ENCODE measurements at regions not wholly inside any gene's neighbourhood (a gene's known extent, or its start where the extent isn't known, plus 50 kb on each side); places are given as distances from the start of the nearest gene placed in this dataset.

DNA sequence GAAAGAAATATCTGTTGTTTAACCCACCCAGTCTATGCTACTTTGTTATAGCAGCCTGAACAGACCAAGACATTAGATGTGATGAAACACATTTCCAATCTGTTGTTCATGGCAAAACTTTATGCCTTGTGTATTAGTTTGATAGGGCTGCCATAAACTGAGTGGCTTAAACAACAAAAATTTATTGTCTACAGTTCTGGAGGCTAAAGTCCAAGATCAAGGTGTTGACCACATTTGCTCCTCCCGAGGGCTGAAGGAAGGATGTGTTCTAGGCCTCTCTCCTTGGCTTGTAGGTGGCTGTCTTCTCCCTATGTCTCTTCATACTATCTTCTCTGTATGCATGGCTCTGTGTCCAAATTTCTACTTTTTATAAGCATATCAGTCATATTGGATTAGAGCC lies 94.1 kb upstream of the HIVEP3 start:
- Histone ChIP-seq H3K9me2 (ENCODE audit: insufficient read depth) (no peaks in the 10 kb centered on the region), H3K27ac (ENCODE audit: low read depth, low read length) (no peak overlapping the region), H3K79me2 (ENCODE audit: insufficient read depth, low read length) (no peaks in the 10 kb centered on the region), H3K36me3 (ENCODE audit: control insufficient read depth in 1 of 2, insufficient read depth in 2 of 2, low read length in 2 of 2) (no peaks in the 10 kb centered on the region), H3K4me2 (ENCODE audit: low read length) (no peak overlapping the region), H3K4me3 (replicated peaks in 1 of 2; ENCODE audit: low read depth in 1 of 2, low read length in 2 of 2) (no peak overlapping the region), H4K20me1 (ENCODE audit: insufficient read depth) (no peaks in the 10 kb centered on the region), H3K9me3 (ENCODE audit: control insufficient read depth in 1 of 2, insufficient read depth in 1 of 2, low read depth in 1 of 2, low read length in 2 of 2) (no peaks in the 10 kb centered on the region), H2AFZ (ENCODE audit: low read depth, low read length, poor library complexity, severe bottlenecking) (no peak overlapping the region), H3K27me3 (ENCODE audit: insufficient read depth, low read length) (no peaks in the 10 kb centered on the region), H3K4me1 (ENCODE audit: control insufficient read depth in 1 of 2, insufficient read depth in 2 of 2, low read length in 2 of 2) (no peaks in the 10 kb centered on the region), H3K9ac (ENCODE audit: low read length) (no peak overlapping the region)
- POLR2A ChIA-PET, result no interaction called here
- RAD21 ChIA-PET (ENCODE audit: low non-redundant PET in 1 of 2, low total read pairs in 2 of 2, uncharacterized antibody in 2 of 2, unreplicated experiment in 2 of 2), result no interaction called here
- intact Hi-C loops (cut with micrococcal nuclease), result no loop called here
- BruUV-seq (replicated peaks), result no TSS peak
- DNase-seq (ENCODE audit: low read depth, low spot score) (no peak), ATAC-seq (no peak)
- CTCF ChIA-PET, result no interaction called here
- no peak for TF ChIP-seq SP1 (IDR thresholded peaks at IDR 0.05; ENCODE audit: low read depth)
- TF ChIP-seq JUND (IDR thresholded peaks at IDR 0.05), result no peak
- TF ChIP-seq, protein P1, sequence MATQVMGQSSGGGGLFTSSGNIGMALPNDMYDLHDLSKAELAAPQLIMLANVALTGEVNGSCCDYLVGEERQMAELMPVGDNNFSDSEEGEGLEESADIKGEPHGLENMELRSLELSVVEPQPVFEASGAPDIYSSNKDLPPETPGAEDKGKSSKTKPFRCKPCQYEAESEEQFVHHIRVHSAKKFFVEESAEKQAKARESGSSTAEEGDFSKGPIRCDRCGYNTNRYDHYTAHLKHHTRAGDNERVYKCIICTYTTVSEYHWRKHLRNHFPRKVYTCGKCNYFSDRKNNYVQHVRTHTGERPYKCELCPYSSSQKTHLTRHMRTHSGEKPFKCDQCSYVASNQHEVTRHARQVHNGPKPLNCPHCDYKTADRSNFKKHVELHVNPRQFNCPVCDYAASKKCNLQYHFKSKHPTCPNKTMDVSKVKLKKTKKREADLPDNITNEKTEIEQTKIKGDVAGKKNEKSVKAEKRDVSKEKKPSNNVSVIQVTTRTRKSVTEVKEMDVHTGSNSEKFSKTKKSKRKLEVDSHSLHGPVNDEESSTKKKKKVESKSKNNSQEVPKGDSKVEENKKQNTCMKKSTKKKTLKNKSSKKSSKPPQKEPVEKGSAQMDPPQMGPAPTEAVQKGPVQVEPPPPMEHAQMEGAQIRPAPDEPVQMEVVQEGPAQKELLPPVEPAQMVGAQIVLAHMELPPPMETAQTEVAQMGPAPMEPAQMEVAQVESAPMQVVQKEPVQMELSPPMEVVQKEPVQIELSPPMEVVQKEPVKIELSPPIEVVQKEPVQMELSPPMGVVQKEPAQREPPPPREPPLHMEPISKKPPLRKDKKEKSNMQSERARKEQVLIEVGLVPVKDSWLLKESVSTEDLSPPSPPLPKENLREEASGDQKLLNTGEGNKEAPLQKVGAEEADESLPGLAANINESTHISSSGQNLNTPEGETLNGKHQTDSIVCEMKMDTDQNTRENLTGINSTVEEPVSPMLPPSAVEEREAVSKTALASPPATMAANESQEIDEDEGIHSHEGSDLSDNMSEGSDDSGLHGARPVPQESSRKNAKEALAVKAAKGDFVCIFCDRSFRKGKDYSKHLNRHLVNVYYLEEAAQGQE (IDR thresholded peaks at IDR 0.05; ENCODE audit: low read depth), result no peak
- no peak for TF ChIP-seq TCF7L2 (IDR thresholded peaks at IDR 0.05; ENCODE audit: borderline replicate concordance, extremely low read depth, insufficient read depth, insufficient read length)
- TF ChIP-seq EZH2phosphoT487 (IDR thresholded peaks at IDR 0.05; ENCODE audit: borderline replicate concordance), result no peak
- no peak for TF ChIP-seq CEBPB (IDR thresholded peaks at IDR 0.05; ENCODE audit: low read depth)
- TF ChIP-seq, protein P2, sequence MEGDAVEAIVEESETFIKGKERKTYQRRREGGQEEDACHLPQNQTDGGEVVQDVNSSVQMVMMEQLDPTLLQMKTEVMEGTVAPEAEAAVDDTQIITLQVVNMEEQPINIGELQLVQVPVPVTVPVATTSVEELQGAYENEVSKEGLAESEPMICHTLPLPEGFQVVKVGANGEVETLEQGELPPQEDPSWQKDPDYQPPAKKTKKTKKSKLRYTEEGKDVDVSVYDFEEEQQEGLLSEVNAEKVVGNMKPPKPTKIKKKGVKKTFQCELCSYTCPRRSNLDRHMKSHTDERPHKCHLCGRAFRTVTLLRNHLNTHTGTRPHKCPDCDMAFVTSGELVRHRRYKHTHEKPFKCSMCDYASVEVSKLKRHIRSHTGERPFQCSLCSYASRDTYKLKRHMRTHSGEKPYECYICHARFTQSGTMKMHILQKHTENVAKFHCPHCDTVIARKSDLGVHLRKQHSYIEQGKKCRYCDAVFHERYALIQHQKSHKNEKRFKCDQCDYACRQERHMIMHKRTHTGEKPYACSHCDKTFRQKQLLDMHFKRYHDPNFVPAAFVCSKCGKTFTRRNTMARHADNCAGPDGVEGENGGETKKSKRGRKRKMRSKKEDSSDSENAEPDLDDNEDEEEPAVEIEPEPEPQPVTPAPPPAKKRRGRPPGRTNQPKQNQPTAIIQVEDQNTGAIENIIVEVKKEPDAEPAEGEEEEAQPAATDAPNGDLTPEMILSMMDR (IDR thresholded peaks at IDR 0.05 in 2 of 3, conservative IDR thresholded peaks at IDR 0.05 in 1 of 3; ENCODE audit: borderline replicate concordance in 1 of 3, insufficient read depth in 1 of 3, low read depth in 2 of 3, low read length in 2 of 3), result no peak
